PFSK-1 (cell line): ENCODE measurements at regions not wholly inside any gene's neighbourhood (a gene's known extent, or its start where the extent isn't known, plus 50 kb on each side); places are given as distances from the start of the nearest gene placed in this dataset.
A peak's percentile ranks its signal among the peaks of the same experiment; 100 is the strongest.

Source experiments
- FOXP2 ChIP-seq: optimal IDR thresholded peaks from 2 replicates; pipeline ENCODE3; 2011; ENCODE audit warnings: borderline replicate concordance, control low read depth, inconsistent platforms; ENCODE audit not compliant: insufficient read depth; ENCODE audit errors: extremely low read length, extremely low read depth
- POLR2AphosphoS5 ChIP-seq: IDR thresholded peaks from 2 replicates; pipeline ENCODE4 v1.6.1; 2012; ENCODE audit warnings: low read depth, mild to moderate bottlenecking, control low read depth, low read length, moderate library complexity
- REST ChIP-seq, 2 experiments: IDR thresholded peaks; 2 replicates each; pipeline versions ENCODE4 v1.6.1 to v1.8.0; 2011 to 2012; ENCODE audit warnings: low read depth in 2 of 2, low read length in 2 of 2, control low read depth in 1 of 2, inconsistent platforms in 1 of 2, mild to moderate bottlenecking in 1 of 2, moderate library complexity in 1 of 2; ENCODE audit not compliant: insufficient read depth in 1 of 2
- SIN3A ChIP-seq: IDR thresholded peaks from 2 replicates; pipeline ENCODE4 v1.6.1; 2012; ENCODE audit warnings: mild to moderate bottlenecking, low read length, moderate library complexity, borderline replicate concordance; ENCODE audit not compliant: insufficient read depth
- TAF1 ChIP-seq: IDR thresholded peaks from 2 replicates; pipeline ENCODE4 v1.6.1; 2012; ENCODE audit warnings: low read length, control low read depth, borderline replicate concordance; ENCODE audit not compliant: insufficient read depth

- TF ChIP-seq FOXP2: no peak
- TF ChIP-seq SIN3A: no peak
- no peak for TF ChIP-seq TAF1
- TF ChIP-seq REST (IDR thresholded peaks at IDR 0.05; ENCODE audit: insufficient read depth in 1 of 2, low read depth in 2 of 2, low read length in 2 of 2): no peak
- TF ChIP-seq POLR2AphosphoS5: no peak
These were observed 81.0 kb downstream of the SEMA4F start for GRCh38 chr2:74735009-74735408.

GRCh38 chr2:74735564-74735963 lies 81.5 kb downstream of the SEMA4F start:
- TF ChIP-seq POLR2AphosphoS5 (0 out of 2 replicates have a peak, but pooled peaks have one; percentile 23), FOXP2 (no peak)

- TF ChIP-seq REST (IDR thresholded peaks at IDR 0.05; ENCODE audit: insufficient read depth in 1 of 2, low read depth in 2 of 2, low read length in 2 of 2) (no peak), FOXP2 (no peak), SIN3A (no peak), POLR2AphosphoS5 (no peak), TAF1 (no peak)
These were observed 82.5 kb downstream of the SEMA4F start for GRCh38 chr2:74736589-74736988.

GRCh38 chr2:74738586-74738985 lies 84.5 kb downstream of the SEMA4F start:
- TF ChIP-seq SIN3A: no peak
- no peak for TF ChIP-seq FOXP2
- TF ChIP-seq POLR2AphosphoS5: no peak
- TF ChIP-seq TAF1: no peak
- no peak for TF ChIP-seq REST (IDR thresholded peaks at IDR 0.05; ENCODE audit: insufficient read depth in 1 of 2, low read depth in 2 of 2, low read length in 2 of 2)

GRCh38 chr2:74739129-74739528 lies 85.1 kb downstream of the SEMA4F start:
- TF ChIP-seq REST (IDR thresholded peaks at IDR 0.05; ENCODE audit: insufficient read depth in 1 of 2, low read depth in 2 of 2, low read length in 2 of 2) (no peak), FOXP2 (no peak), SIN3A (no peak), POLR2AphosphoS5 (no peak), TAF1 (no peak)
